Body of pancreas (tissue), 4 donors: ENCODE measurements at regions not wholly inside any gene's neighbourhood (a gene's known extent, or its start where the extent isn't known, plus 50 kb on each side); places are given as distances from the start of the nearest gene placed in this dataset.

ENCODE experiments used
- ATAC-seq: fragments of 150-250 bp; one replicate; pipeline ENCODE4 v1.9.1; 2016
- DNase-seq, 4 donors: peaks; one replicate each; pipeline ENCODE4 v3.0.0-alpha.2; 2019
- H3K27ac ChIP-seq, 4 donors: fragments of 200-600 bp; sonication (generic); 1 replicate in 3 of 4; 2 replicates in 1 of 4; pipeline versions ENCODE4 v1.5.1 to v1.6.1; 2016 to 2019; ENCODE audit warnings: mild to moderate bottlenecking in 1 of 4, mixed read lengths in 1 of 4, moderate library complexity in 1 of 4
- H3K27me3 ChIP-seq, 2 donors: fragments of 200-600 bp; sonication (generic); one replicate each; pipeline ENCODE4 v1.6.0; 2016; ENCODE audit warnings: mild to moderate bottlenecking in 1 of 2
- H3K36me3 ChIP-seq, 2 donors: fragments of 200-600 bp; sonication (generic); replicated peaks in 1 of 2; 2 replicates each; pipeline ENCODE4 v1.5.1; 2016; ENCODE audit warnings: low read depth in 2 of 2; ENCODE audit not compliant: insufficient read depth in 1 of 2
- H3K4me1 ChIP-seq: fragments of 200-600 bp; sonication (generic); one replicate; pipeline ENCODE4 v1.6.0; 2016
- H3K4me3 ChIP-seq, 2 donors: fragments of 200-600 bp; sonication (generic); 1 replicate in 1 of 2; 2 replicates in 1 of 2; pipeline ENCODE4 v1.5.1; 2016 to 2019
- H3K9me3 ChIP-seq, 3 donors: fragments of 200-600 bp; sonication (generic); 1 replicate in 2 of 3; 2 replicates in 1 of 3; pipeline ENCODE4 v1.5.1; 2016
- POLR2A ChIP-seq, 3 donors: fragments of 450-650 bp; IDR thresholded peaks; one replicate each; pipeline ENCODE4 v1.6.1; 2016; ENCODE audit warnings: antibody characterized with exemption in 3 of 3, mild to moderate bottlenecking in 2 of 3
- WGBS, 2 donors: methylation state at CpG; one replicate each; pipeline ENCODE4 v1.1.5; 2017; 5-methylcytosine and 5-hydroxymethylcytosine counted together
- intact Hi-C: fragments of 100-400 bp; cut with DNase I; formaldehyde crosslinking; loops from one replicate; pipeline ENCODE4 v1.15.1; 2023
- TF ChIP-seq, protein P1 (sequence below), 7 experiments: fragments of 450-650 bp in 4 of 7; fragments of 200-600 bp in 3 of 7; sonication (generic) in 3 of 7; IDR thresholded peaks; one replicate each; pipeline ENCODE4 v1.5.1; 2016 to 2019; ENCODE audit warnings: antibody characterized with exemption in 7 of 7

DNA sequence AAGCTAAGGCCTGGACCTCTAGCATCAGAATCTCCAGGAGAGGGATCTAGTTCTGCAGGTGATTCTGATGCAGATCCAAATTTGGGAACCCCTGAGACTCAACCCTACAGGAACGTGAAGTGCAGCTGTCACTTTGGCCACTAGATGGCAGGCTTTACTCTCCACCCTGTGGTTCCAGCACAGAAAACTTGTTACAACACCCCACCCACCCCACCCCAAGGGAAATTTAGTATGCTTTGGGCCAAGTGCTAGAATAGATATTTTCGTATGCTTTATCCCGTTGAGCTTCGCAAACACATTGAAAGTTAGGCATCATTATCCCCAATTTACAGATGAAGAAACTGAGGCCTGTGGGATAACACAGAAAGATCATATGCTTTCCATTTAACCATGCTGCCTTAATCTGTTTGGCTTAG, 232.0 kb downstream of the B3GLCT start:
- Histone ChIP-seq H3K4me1 (no peaks in the 10 kb centered on the region), H3K36me3 (no peaks in the 10 kb centered on the region), H3K9me3 (no peaks in the 10 kb centered on the region), H3K27me3 (no peaks in the 10 kb centered on the region), H3K4me3 (no peak overlapping the region), H3K27ac (no peak overlapping the region)
- peak; percentile 27 for ATAC-seq
- WGBS, 2 donors = 6 to 12% methylated on average over 4 of the region's 4 CpGs
- DNase-seq = peak; percentile 44 to 67 (median 52)
- intact Hi-C loops = loop anchor here (10.0 kb wide), 1 partner anchor 313 kb away; no protein-coding TSS in a partner anchor
- TF ChIP-seq, protein P1, sequence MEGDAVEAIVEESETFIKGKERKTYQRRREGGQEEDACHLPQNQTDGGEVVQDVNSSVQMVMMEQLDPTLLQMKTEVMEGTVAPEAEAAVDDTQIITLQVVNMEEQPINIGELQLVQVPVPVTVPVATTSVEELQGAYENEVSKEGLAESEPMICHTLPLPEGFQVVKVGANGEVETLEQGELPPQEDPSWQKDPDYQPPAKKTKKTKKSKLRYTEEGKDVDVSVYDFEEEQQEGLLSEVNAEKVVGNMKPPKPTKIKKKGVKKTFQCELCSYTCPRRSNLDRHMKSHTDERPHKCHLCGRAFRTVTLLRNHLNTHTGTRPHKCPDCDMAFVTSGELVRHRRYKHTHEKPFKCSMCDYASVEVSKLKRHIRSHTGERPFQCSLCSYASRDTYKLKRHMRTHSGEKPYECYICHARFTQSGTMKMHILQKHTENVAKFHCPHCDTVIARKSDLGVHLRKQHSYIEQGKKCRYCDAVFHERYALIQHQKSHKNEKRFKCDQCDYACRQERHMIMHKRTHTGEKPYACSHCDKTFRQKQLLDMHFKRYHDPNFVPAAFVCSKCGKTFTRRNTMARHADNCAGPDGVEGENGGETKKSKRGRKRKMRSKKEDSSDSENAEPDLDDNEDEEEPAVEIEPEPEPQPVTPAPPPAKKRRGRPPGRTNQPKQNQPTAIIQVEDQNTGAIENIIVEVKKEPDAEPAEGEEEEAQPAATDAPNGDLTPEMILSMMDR (IDR thresholded peaks at IDR 0.05) = peak; percentile 40 to 86 (median 53)
- no peak for TF ChIP-seq POLR2A (IDR thresholded peaks at IDR 0.05)

DNA sequence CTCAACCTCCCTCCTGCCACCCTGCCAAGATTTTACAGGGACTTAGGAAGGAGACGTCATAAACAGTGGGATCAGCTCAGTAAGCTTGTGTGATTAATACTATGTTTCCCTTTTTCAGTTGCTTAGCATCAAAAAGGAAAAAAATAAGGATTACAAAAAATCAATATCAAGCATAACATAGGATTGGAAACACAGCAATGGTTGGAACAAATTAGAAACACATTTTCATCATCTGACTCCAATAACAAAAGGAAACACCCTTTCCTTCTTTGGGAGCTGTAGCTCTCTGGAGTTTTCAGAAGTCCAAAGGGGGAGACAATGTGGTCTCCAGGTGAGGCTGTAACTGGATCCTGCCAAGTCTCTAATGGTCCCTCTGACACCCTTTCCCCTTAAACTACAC, 233.4 kb downstream of the B3GLCT start:
- TF ChIP-seq POLR2A (IDR thresholded peaks at IDR 0.05) = no peak
- TF ChIP-seq, protein P1 (IDR thresholded peaks at IDR 0.05) = no peak
- Histone ChIP-seq H3K9me3 (no peaks in the 10 kb centered on the region), H3K27ac (no peak overlapping the region), H3K4me1 (no peaks in the 10 kb centered on the region), H3K4me3 (no peak overlapping the region), H3K36me3 (no peaks in the 10 kb centered on the region), H3K27me3 (no peaks in the 10 kb centered on the region)
- ATAC-seq (no peak), DNase-seq (no peak)
- intact Hi-C loops = loop anchor here (10.0 kb wide), 1 partner anchor 312 kb away; no protein-coding TSS in a partner anchor
- WGBS, 2 donors = 35 to 43% methylated on average over 1 of the region's 1 CpG

DNA sequence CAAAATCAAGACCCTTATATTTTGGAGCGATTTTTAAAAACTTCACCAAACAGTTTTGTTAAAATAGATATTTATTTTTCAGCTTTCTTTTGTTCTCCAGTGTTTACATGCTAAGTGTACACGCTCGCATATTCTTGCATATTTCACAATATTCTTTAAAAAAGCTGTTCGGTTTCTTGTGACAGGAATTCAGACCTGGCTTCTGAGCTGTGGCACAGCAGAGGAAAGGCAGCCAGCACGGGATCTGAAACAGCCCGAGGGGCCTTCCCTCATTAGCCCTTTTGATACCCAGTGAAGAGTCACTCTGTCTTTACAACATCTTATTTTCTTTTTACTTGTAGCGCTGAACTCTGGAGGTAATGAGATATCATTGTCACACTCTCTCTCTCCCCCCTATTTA, 234.0 kb downstream of the B3GLCT start:
- Histone ChIP-seq H3K27me3 (no peaks in the 10 kb centered on the region), H3K4me1 (no peaks in the 10 kb centered on the region), H3K27ac (no peak overlapping the region), H3K4me3 (no peak overlapping the region), H3K9me3 (no peaks in the 10 kb centered on the region), H3K36me3 (no peaks in the 10 kb centered on the region)
- TF ChIP-seq, protein P1 (IDR thresholded peaks at IDR 0.05) = no peak
- TF ChIP-seq POLR2A (IDR thresholded peaks at IDR 0.05) = no peak
- WGBS, 2 donors = 53 to 63% methylated on average over 7 of the region's 7 CpGs
- no peak for DNase-seq
- intact Hi-C loops = loop anchor here (10.0 kb wide), 1 partner anchor 311 kb away; no protein-coding TSS in a partner anchor
- ATAC-seq = no peak

DNA sequence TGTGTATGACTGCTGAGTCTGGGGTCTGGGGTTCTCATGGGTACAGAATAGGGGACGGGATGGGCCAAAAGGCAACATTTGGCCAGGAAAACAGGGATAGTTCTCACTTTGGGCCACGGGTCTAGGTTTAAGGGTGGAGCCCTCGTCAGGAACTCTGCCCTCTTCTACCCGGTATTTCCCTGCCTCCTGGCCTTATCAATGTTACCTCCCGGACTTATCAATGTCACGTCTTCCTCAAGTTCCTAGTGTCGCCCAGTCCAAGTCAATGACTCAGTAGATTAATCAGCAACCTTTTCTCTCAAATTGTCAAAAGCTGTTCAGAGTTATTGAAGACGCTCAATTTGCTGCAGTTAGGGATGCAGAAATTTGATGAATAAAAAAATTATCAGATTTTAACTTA, 234.8 kb downstream of the B3GLCT start:
- Histone ChIP-seq H3K36me3 (no peaks in the 10 kb centered on the region), H3K27me3 (no peaks in the 10 kb centered on the region), H3K9me3 (no peaks in the 10 kb centered on the region), H3K4me3 (no peak overlapping the region), H3K4me1 (no peaks in the 10 kb centered on the region), H3K27ac (no peak overlapping the region)
- TF ChIP-seq, protein P1 (IDR thresholded peaks at IDR 0.05) = no peak
- no peak for TF ChIP-seq POLR2A (IDR thresholded peaks at IDR 0.05)
- DNase-seq (no peak), ATAC-seq (no peak)
- WGBS, 2 donors = 33 to 47% methylated on average over 8 of the region's 8 CpGs
- intact Hi-C loops = loop anchor here (10.0 kb wide), 1 partner anchor 310 kb away; no protein-coding TSS in a partner anchor

DNA sequence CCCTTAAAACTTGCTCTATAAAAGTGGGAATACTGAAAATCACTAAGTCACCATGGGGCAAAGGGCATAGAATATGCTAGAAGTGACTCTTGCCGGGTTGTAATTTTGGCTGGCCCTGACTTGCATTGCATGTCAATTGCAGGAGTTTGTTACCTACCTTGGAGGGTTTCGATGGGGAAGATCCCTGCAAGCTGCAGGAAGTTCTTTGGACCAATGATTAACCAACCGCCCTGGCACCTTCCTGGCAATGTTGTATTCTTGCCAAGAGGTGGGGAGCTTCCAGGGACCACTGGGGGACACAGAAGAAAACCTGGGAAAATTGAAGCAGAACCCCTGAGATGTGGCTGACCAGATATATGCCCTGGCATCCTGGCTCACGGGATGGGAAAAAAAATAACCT, 235.8 kb downstream of the B3GLCT start:
- Histone ChIP-seq H3K36me3 (no peaks in the 10 kb centered on the region), H3K27me3 (no peaks in the 10 kb centered on the region), H3K27ac (no peak overlapping the region), H3K4me3 (no peak overlapping the region), H3K9me3 (no peaks in the 10 kb centered on the region), H3K4me1 (no peaks in the 10 kb centered on the region)
- no peak for ATAC-seq
- TF ChIP-seq POLR2A (IDR thresholded peaks at IDR 0.05) = no peak
- TF ChIP-seq, protein P1 (IDR thresholded peaks at IDR 0.05) = no peak
- WGBS, 2 donors = 46% methylated on average over 4 of the region's 4 CpGs
- DNase-seq = no peak
- intact Hi-C loops = loop anchor here (10.0 kb wide), 1 partner anchor 309 kb away; no protein-coding TSS in a partner anchor
